Neural cell (in vitro differentiated cells): ENCODE measurements at regions not wholly inside any gene's neighbourhood (a gene's known extent, or its start where the extent isn't known, plus 50 kb on each side); places are given as distances from the start of the nearest gene placed in this dataset.

Experiments
- H2AFZ ChIP-seq: fragments of 200-600, 300-800 bp; sonication (generic), shearing (Covaris generic); 2 replicates; pipeline ENCODE4 v1.6.0; 2014; ENCODE audit warnings: low read depth, mild to moderate bottlenecking, antibody characterized with exemption, low read length, moderate library complexity
- H3F3A ChIP-seq: fragments of 200-600 bp; shearing (Covaris generic); 2 replicates; pipeline ENCODE4 v1.6.1; 2016; ENCODE audit warnings: mild to moderate bottlenecking, moderate library complexity, mixed read lengths, antibody characterized with exemption, low read length; ENCODE audit not compliant: insufficient read depth, poor library complexity, severe bottlenecking
- H3K27ac ChIP-seq: fragments of 200-600, 300-800 bp; sonication (generic), shearing (Covaris generic); 2 replicates; pipeline ENCODE4 v1.5.1; 2014; ENCODE audit warnings: mild to moderate bottlenecking, low read length, moderate library complexity
- H3K27me3 ChIP-seq: fragments of 300-800, 200-600 bp; sonication (generic), shearing (Covaris generic); 2 replicates; pipeline ENCODE4 v1.6.0; 2014; ENCODE audit warnings: mild to moderate bottlenecking, low read depth, low read length, moderate library complexity; ENCODE audit not compliant: insufficient read depth
- H3K36me3 ChIP-seq: fragments of 300-800, 200-600 bp; sonication (generic), shearing (Covaris generic); 2 replicates; pipeline ENCODE4 v1.5.1; 2014; ENCODE audit warnings: mild to moderate bottlenecking, antibody characterized with exemption, low read length, moderate library complexity; ENCODE audit not compliant: insufficient read depth
- H3K4me2 ChIP-seq: fragments of 300-800, 200-600 bp; sonication (generic), shearing (Covaris generic); 2 replicates; pipeline ENCODE4 v1.6.0; 2014; ENCODE audit warnings: mild to moderate bottlenecking, low read length
- H3K4me3 ChIP-seq: fragments of 300-800, 200-600 bp; sonication (generic), shearing (Covaris generic); 2 replicates; pipeline ENCODE4 v1.5.1; 2014; ENCODE audit warnings: mild to moderate bottlenecking, low read length, moderate library complexity
- H3K79me2 ChIP-seq: fragments of 200-600 bp; shearing (Covaris generic); replicated peaks from 2 replicates; pipeline ENCODE4 v1.6.0; 2014; ENCODE audit warnings: mild to moderate bottlenecking, low read length, moderate library complexity; ENCODE audit not compliant: insufficient read depth
- H3K9ac ChIP-seq: fragments of 300-800, 200-600 bp; sonication (generic), shearing (Covaris generic); 2 replicates; pipeline ENCODE4 v1.6.1; 2016; ENCODE audit warnings: mild to moderate bottlenecking, low read length, mixed read lengths
- H3K9me2 ChIP-seq: fragments of 200-600 bp; shearing (Covaris generic); 2 replicates; pipeline ENCODE4 v1.6.1; 2016; ENCODE audit warnings: mild to moderate bottlenecking, low read length, mixed read lengths; ENCODE audit not compliant: insufficient read depth
- H3K9me3 ChIP-seq: fragments of 200-600, 300-800 bp; sonication (generic), shearing (Covaris generic); 2 replicates; pipeline ENCODE4 v1.6.1; 2016; ENCODE audit warnings: mild to moderate bottlenecking, mixed run types, low read length, moderate library complexity, mixed read lengths
- H4K20me1 ChIP-seq: fragments of 200-600 bp; shearing (Covaris generic); 2 replicates; pipeline ENCODE4 v1.6.1; 2016; ENCODE audit warnings: mild to moderate bottlenecking, mixed run types; ENCODE audit not compliant: insufficient read depth
- EP300 ChIP-seq: fragments of 450-650 bp; conservative IDR thresholded peaks from 2 replicates; pipeline ENCODE4 v1.6.1; 2014; ENCODE audit warnings: antibody characterized with exemption, mild to moderate bottlenecking, moderate library complexity; ENCODE audit not compliant: poor library complexity, severe bottlenecking
- EZH2 ChIP-seq: fragments of 200-600, 300-800 bp; shearing (Covaris generic), sonication (generic); IDR thresholded peaks from 2 replicates; pipeline ENCODE4 v1.6.1; 2014; ENCODE audit warnings: antibody characterized with exemption, low read length, borderline replicate concordance, mild to moderate bottlenecking; ENCODE audit not compliant: insufficient read depth, poor library complexity, severe bottlenecking
- MXI1 ChIP-seq: fragments of 450-650 bp; conservative IDR thresholded peaks from 2 replicates; pipeline ENCODE4 v1.6.1; 2014; ENCODE audit warnings: antibody characterized with exemption, mild to moderate bottlenecking; ENCODE audit not compliant: poor library complexity, severe bottlenecking
- POLR2AphosphoS5 ChIP-seq: IDR thresholded peaks from 2 replicates; pipeline ENCODE4 v1.6.1; 2012
- RAD21 ChIP-seq: fragments of 450-650 bp; conservative IDR thresholded peaks from 2 replicates; pipeline ENCODE4 v1.6.1; 2014; ENCODE audit warnings: antibody characterized with exemption, mild to moderate bottlenecking, moderate library complexity
- SMC3 ChIP-seq: fragments of 450-650 bp; conservative IDR thresholded peaks from 2 replicates; pipeline ENCODE4 v1.6.1; 2014; ENCODE audit warnings: antibody characterized with exemption, mild to moderate bottlenecking, moderate library complexity; ENCODE audit not compliant: poor library complexity
- TAF1 ChIP-seq: IDR thresholded peaks from 2 replicates; pipeline ENCODE4 v1.6.1; 2012; ENCODE audit warnings: low read depth
- TF ChIP-seq, protein P1 (sequence below): fragments of 450-650 bp; IDR thresholded peaks from 2 replicates; pipeline ENCODE4 v1.5.1; 2014; ENCODE audit warnings: antibody characterized with exemption, mild to moderate bottlenecking, moderate library complexity; ENCODE audit not compliant: poor library complexity, severe bottlenecking
- TF ChIP-seq, protein P2 (sequence below): IDR thresholded peaks from 2 replicates; pipeline ENCODE4 v1.6.1; 2012; ENCODE audit warnings: borderline replicate concordance

DNA sequence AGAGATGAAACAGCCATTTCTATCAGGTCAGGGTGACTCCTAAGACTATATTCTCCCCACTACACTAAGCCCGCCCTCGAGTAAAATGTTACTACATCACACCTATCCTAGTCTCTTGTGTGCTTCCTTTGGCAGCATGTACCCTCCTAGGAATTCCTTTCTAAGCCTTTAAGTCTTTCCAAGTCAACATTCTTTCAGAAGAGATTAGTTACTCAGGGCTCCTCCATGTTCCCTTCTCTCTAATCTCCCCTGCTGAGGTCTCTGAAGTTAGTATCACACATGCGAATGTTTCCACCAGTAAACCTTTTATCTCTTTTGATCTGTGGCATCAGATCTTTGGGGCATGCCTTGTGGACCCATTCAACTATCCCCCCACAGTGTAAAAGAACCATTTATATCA, 873.7 kb upstream of the FAT3 start:
- Histone ChIP-seq H3K4me3 (no peak overlapping the region), H3K9me2 (no peaks in the 10 kb centered on the region), H3K27ac (no peak overlapping the region), H3F3A (no peaks in the 10 kb centered on the region), H4K20me1 (no peaks in the 10 kb centered on the region), H3K9ac (no peak overlapping the region), H3K27me3 (no peaks in the 10 kb centered on the region), H3K79me2 (no peaks in the 10 kb centered on the region), H3K4me2 (no peak overlapping the region), H3K36me3 (no peaks in the 10 kb centered on the region), H3K9me3 (no peaks in the 10 kb centered on the region), H2AFZ (no peak overlapping the region)
- TF ChIP-seq, protein P1, sequence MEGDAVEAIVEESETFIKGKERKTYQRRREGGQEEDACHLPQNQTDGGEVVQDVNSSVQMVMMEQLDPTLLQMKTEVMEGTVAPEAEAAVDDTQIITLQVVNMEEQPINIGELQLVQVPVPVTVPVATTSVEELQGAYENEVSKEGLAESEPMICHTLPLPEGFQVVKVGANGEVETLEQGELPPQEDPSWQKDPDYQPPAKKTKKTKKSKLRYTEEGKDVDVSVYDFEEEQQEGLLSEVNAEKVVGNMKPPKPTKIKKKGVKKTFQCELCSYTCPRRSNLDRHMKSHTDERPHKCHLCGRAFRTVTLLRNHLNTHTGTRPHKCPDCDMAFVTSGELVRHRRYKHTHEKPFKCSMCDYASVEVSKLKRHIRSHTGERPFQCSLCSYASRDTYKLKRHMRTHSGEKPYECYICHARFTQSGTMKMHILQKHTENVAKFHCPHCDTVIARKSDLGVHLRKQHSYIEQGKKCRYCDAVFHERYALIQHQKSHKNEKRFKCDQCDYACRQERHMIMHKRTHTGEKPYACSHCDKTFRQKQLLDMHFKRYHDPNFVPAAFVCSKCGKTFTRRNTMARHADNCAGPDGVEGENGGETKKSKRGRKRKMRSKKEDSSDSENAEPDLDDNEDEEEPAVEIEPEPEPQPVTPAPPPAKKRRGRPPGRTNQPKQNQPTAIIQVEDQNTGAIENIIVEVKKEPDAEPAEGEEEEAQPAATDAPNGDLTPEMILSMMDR = no peak
- no peak for TF ChIP-seq MXI1
- TF ChIP-seq POLR2AphosphoS5 = no peak

DNA sequence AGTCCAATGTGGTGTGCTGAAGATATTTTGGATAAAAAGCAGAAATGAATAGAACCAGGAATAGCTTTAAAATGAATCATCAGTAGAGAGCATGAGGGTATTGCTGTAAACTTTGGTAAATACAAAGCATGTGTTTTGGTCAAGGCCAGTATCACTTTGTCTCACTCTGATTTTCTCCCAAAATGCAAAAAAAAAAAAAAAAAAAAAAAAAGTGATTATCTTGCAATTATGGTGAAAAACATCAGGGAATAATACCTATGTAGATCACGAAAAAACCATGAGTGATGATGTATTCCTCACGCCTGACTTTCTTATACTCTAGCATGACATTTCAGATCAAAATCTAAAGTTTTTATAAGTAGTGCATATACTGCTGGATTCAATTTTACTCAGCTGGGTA, 897.9 kb upstream of the FAT3 start:
- H3K4me2 ChIP-seq = no peak overlapping the region
- no peak overlapping the region for H3K27ac ChIP-seq
- no peaks in the 10 kb centered on the region for H3K9me2 ChIP-seq
- no peaks in the 10 kb centered on the region for H3F3A ChIP-seq
- no peaks in the 10 kb centered on the region for H3K79me2 ChIP-seq
- no peak for TF ChIP-seq SMC3
- no peak for TF ChIP-seq TAF1
- TF ChIP-seq EP300 = no peak
- H3K27me3 ChIP-seq = no peaks in the 10 kb centered on the region
- no peaks in the 10 kb centered on the region for H4K20me1 ChIP-seq
- H2AFZ ChIP-seq = no peak overlapping the region
- no peaks in the 10 kb centered on the region for H3K9me3 ChIP-seq
- no peaks in the 10 kb centered on the region for H3K36me3 ChIP-seq
- H3K9ac ChIP-seq = no peak overlapping the region
- no peak overlapping the region for H3K4me3 ChIP-seq

DNA sequence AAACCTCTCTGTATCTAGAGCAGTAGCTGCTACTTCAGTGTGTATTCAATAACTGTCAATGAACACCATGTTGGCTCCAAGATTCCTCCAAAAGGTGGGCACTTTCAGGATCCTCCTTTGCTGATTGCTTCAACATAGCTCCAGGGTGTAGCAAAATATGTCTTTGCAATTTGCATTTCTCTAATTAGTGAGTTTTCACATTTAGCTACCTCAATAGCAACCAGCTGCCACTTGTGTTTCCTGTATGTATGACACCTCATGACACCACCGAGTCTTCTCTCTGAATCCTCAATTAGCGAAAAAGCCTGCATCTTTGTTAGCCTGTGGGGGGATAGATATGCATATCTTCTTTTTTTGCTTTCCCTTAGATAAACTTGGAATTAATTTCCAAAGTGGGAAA, 898.3 kb upstream of the FAT3 start:
- no peaks in the 10 kb centered on the region for H3K36me3 ChIP-seq
- H3K9ac ChIP-seq = no peak overlapping the region
- no peak overlapping the region for H3K4me3 ChIP-seq
- no peak overlapping the region for H2AFZ ChIP-seq
- no peak overlapping the region for H3K4me2 ChIP-seq
- H3K27ac ChIP-seq = no peak overlapping the region
- H4K20me1 ChIP-seq = no peaks in the 10 kb centered on the region
- H3F3A ChIP-seq = no peaks in the 10 kb centered on the region
- TF ChIP-seq TAF1 = no peak
- TF ChIP-seq SMC3 = no peak
- no peak for TF ChIP-seq EZH2
- TF ChIP-seq, protein P2, sequence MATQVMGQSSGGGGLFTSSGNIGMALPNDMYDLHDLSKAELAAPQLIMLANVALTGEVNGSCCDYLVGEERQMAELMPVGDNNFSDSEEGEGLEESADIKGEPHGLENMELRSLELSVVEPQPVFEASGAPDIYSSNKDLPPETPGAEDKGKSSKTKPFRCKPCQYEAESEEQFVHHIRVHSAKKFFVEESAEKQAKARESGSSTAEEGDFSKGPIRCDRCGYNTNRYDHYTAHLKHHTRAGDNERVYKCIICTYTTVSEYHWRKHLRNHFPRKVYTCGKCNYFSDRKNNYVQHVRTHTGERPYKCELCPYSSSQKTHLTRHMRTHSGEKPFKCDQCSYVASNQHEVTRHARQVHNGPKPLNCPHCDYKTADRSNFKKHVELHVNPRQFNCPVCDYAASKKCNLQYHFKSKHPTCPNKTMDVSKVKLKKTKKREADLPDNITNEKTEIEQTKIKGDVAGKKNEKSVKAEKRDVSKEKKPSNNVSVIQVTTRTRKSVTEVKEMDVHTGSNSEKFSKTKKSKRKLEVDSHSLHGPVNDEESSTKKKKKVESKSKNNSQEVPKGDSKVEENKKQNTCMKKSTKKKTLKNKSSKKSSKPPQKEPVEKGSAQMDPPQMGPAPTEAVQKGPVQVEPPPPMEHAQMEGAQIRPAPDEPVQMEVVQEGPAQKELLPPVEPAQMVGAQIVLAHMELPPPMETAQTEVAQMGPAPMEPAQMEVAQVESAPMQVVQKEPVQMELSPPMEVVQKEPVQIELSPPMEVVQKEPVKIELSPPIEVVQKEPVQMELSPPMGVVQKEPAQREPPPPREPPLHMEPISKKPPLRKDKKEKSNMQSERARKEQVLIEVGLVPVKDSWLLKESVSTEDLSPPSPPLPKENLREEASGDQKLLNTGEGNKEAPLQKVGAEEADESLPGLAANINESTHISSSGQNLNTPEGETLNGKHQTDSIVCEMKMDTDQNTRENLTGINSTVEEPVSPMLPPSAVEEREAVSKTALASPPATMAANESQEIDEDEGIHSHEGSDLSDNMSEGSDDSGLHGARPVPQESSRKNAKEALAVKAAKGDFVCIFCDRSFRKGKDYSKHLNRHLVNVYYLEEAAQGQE = no peak
- no peak for TF ChIP-seq EP300
- TF ChIP-seq POLR2AphosphoS5 = no peak
- no peak for TF ChIP-seq RAD21
- TF ChIP-seq MXI1 = no peak
- TF ChIP-seq, protein P1 = no peak
- H3K79me2 ChIP-seq = no peaks in the 10 kb centered on the region
- H3K9me3 ChIP-seq = no peaks in the 10 kb centered on the region
- H3K27me3 ChIP-seq = no peaks in the 10 kb centered on the region
- H3K9me2 ChIP-seq = no peaks in the 10 kb centered on the region
